PC-3 (cell line): ENCODE measurements at regions not wholly inside any gene's neighbourhood (a gene's known extent, or its start where the extent isn't known, plus 50 kb on each side); places are given as distances from the start of the nearest gene placed in this dataset.

Experiments used
- ATAC-seq: fragments of 200-7000 bp; cut with Tn5 transposase; 2 replicates; pipeline ENCODE4 v1.9.1; 2020; ENCODE audit warnings: mild to moderate bottlenecking, moderate library complexity
- BruUV-seq: library from RNA; stranded (reverse); fragments of 400-500 nt; replicated peaks from 2 replicates; lab custom pipeline; 2021; lab: Mats Ljungman, UMichigan
- CTCF ChIA-PET: fragments of 300-600 bp; sonication (Branson Sonifier 250); formaldehyde crosslinking; loops from one replicate; lab custom pipeline; 2022; ENCODE audit warnings: antibody characterized with exemption; lab: Charles Lee
- POLR2A ChIA-PET: fragments of 300-600 bp; sonication (Branson Sonifier 250); formaldehyde crosslinking; loops from one replicate; lab custom pipeline; 2022; ENCODE audit warnings: antibody characterized with exemption; ENCODE audit not compliant: unreplicated experiment; lab: Charles Lee
- DNase-seq: peaks from one replicate; pipeline ENCODE4 v3.0.0-alpha.2; 2015
- H2AFZ ChIP-seq: fragments of 300-600 bp; sonication (generic); 2 replicates; pipeline ENCODE4 v1.6.0; 2016; ENCODE audit warnings: antibody characterized with exemption, low read length
- H3F3A ChIP-seq: fragments of 300-600 bp; sonication (generic); one replicate; pipeline ENCODE4 v1.6.0; 2017; ENCODE audit warnings: antibody characterized with exemption, low read length, control low read depth, mild to moderate bottlenecking; ENCODE audit not compliant: unreplicated experiment
- H3K27ac ChIP-seq: fragments of 300-600 bp; sonication (generic); 2 replicates; pipeline ENCODE4 v1.5.1; 2016; ENCODE audit warnings: mild to moderate bottlenecking, low read length
- H3K27me3 ChIP-seq: fragments of 300-600 bp; sonication (generic); 2 replicates; pipeline ENCODE4 v1.6.1; 2016; ENCODE audit warnings: low read length, mixed read lengths
- H3K36me3 ChIP-seq: fragments of 300-600 bp; sonication (generic); 2 replicates; pipeline ENCODE4 v1.6.1; 2016; ENCODE audit warnings: low read depth, mixed run types, low read length, mixed read lengths
- H3K4me1 ChIP-seq: fragments of 300-600 bp; sonication (generic); 2 replicates; pipeline ENCODE4 v1.5.1; 2016; ENCODE audit warnings: low read length; ENCODE audit not compliant: insufficient read depth
- H3K4me2 ChIP-seq: fragments of 300-600 bp; sonication (generic); 2 replicates; pipeline ENCODE4 v1.6.0; 2016; ENCODE audit warnings: low read length
- H3K4me3 ChIP-seq: fragments of 300-600 bp; sonication (generic); 2 replicates; pipeline ENCODE4 v1.5.1; 2016; ENCODE audit warnings: mild to moderate bottlenecking, low read length, mixed read lengths
- H3K79me2 ChIP-seq: fragments of 300-600 bp; sonication (generic); 2 replicates; pipeline ENCODE4 v1.6.1; 2017; ENCODE audit warnings: low read length, mixed read lengths
- H3K9ac ChIP-seq: fragments of 300-600 bp; sonication (generic); 2 replicates; pipeline ENCODE4 v1.6.0; 2016; ENCODE audit warnings: mild to moderate bottlenecking, low read length
- H3K9me2 ChIP-seq: fragments of 300-600 bp; sonication (generic); replicated peaks from 2 replicates; pipeline ENCODE4 v1.6.1; 2016; ENCODE audit warnings: mixed run types, low read length, mixed read lengths
- H3K9me3 ChIP-seq: fragments of 300-600 bp; sonication (generic); 2 replicates; pipeline ENCODE4 v1.6.1; 2016; ENCODE audit warnings: low read length, mixed read lengths
- H4K20me1 ChIP-seq: fragments of 300-600 bp; sonication (generic); 2 replicates; pipeline ENCODE4 v1.6.1; 2016; ENCODE audit warnings: low read length, mixed read lengths
- EZH2 ChIP-seq: fragments of 300-600 bp; sonication (generic); IDR thresholded peaks from one replicate; pipeline ENCODE4 v1.6.1; 2017; ENCODE audit warnings: antibody characterized with exemption, mild to moderate bottlenecking, low read length; ENCODE audit not compliant: unreplicated experiment
- EZH2phosphoT487 ChIP-seq: fragments of 300-600 bp; sonication (generic); IDR thresholded peaks from 2 replicates; pipeline ENCODE4 v1.6.1; 2018; ENCODE audit warnings: mild to moderate bottlenecking, antibody characterized with exemption, low read length, borderline replicate concordance
- intact Hi-C: fragments of 100-400 bp; cut with micrococcal nuclease; formaldehyde crosslinking; loops from 2 replicates; pipeline ENCODE4 v1.9.0; 2023
- TF ChIP-seq, protein P1 (sequence below): fragments of 300-600 bp; sonication (generic); conservative IDR thresholded peaks from 2 replicates; pipeline ENCODE4 v1.5.1; 2017; ENCODE audit warnings: antibody characterized with exemption, low read depth, mild to moderate bottlenecking, low read length

DNA sequence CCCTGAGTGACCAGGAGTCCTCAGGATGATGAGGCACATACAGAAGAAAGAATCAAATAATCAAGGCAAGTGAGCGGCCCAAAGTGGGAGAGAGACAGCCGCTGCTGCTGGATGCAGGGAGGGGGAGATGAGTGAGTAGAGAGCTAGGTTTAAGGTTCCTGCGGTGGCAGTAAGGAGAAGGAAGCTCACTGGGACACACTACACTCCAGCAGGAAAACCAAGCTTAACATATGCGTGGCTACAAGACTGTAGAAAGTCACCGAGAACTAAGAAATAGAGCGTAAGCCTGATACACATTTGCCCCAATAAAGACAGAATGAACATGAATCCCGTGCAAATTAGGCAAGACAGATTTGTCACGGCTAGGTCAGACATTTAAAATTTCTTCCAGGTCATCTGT lies 470.2 kb downstream of the KDM4C start:
- ChIA-PET CTCF (no interaction called here), POLR2A (no interaction called here)
- Histone ChIP-seq H3K4me1 (no peaks in the 10 kb centered on the region), H3K4me2 (no peak overlapping the region), H3K36me3 (no peaks in the 10 kb centered on the region), H3F3A (no peaks in the 10 kb centered on the region), H3K27ac (no peak overlapping the region), H2AFZ (no peak overlapping the region), H4K20me1 (no peaks in the 10 kb centered on the region), H3K79me2 (no peaks in the 10 kb centered on the region), H3K9me3 (no peaks in the 10 kb centered on the region), H3K4me3 (no peak overlapping the region), H3K27me3 (no peaks in the 10 kb centered on the region), H3K9ac (no peak overlapping the region), H3K9me2 (no peaks in the 10 kb centered on the region)
- intact Hi-C loops: no loop called here
- TF ChIP-seq EZH2 (no peak), EZH2phosphoT487 (no peak)
- TF ChIP-seq, protein P1, sequence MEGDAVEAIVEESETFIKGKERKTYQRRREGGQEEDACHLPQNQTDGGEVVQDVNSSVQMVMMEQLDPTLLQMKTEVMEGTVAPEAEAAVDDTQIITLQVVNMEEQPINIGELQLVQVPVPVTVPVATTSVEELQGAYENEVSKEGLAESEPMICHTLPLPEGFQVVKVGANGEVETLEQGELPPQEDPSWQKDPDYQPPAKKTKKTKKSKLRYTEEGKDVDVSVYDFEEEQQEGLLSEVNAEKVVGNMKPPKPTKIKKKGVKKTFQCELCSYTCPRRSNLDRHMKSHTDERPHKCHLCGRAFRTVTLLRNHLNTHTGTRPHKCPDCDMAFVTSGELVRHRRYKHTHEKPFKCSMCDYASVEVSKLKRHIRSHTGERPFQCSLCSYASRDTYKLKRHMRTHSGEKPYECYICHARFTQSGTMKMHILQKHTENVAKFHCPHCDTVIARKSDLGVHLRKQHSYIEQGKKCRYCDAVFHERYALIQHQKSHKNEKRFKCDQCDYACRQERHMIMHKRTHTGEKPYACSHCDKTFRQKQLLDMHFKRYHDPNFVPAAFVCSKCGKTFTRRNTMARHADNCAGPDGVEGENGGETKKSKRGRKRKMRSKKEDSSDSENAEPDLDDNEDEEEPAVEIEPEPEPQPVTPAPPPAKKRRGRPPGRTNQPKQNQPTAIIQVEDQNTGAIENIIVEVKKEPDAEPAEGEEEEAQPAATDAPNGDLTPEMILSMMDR: no peak
- no peak for DNase-seq
- no peak for ATAC-seq
- no TSS peak for BruUV-seq

DNA sequence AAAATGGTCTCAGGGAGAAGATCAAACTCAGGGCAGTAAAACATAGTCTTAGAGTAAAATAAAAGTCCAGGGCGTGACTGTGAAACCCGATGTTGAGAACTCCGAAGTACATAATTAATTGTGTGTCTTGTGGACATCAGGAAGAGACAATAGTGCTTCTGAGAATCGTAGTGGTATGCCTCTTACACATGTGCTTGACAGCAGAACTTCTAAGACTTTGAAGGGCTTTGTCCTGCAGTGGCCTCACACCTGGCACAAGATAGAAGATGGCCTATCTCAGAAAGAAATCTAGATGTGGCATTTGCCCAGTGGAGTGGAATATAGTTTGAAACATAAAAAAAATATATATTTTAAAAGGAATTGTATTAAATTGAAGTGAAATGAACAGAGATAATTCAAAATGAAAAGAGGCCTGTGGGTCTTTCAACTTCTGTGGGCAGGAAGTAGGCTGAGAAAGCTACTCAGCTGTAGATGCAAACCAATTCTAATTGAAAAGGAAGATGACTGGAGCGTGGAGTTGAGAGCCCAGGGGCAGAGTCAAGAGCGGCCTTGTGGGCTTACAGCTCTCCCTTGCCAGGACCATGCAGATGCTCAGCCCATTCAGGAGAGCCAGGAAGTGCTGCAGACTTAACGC lies 468.4 kb downstream of the KDM4C start:
- Histone ChIP-seq H3K27ac (no peak overlapping the region), H2AFZ (no peak overlapping the region), H3K9me3 (no peaks in the 10 kb centered on the region), H3K4me2 (no peak overlapping the region), H4K20me1 (no peaks in the 10 kb centered on the region), H3K9ac (no peak overlapping the region), H3K4me3 (no peak overlapping the region), H3F3A (no peaks in the 10 kb centered on the region), H3K9me2 (no peaks in the 10 kb centered on the region), H3K36me3 (no peaks in the 10 kb centered on the region), H3K79me2 (no peaks in the 10 kb centered on the region), H3K4me1 (no peaks in the 10 kb centered on the region), H3K27me3 (no peaks in the 10 kb centered on the region)
- ChIA-PET CTCF (no interaction called here), POLR2A (no interaction called here)
- DNase-seq (no peak), ATAC-seq (no peak)
- no TSS peak for BruUV-seq
- TF ChIP-seq, protein P1: no peak
- TF ChIP-seq EZH2 (no peak), EZH2phosphoT487 (no peak)
- intact Hi-C loops: no loop called here
